RWPE2 (cell line): ENCODE measurements at regions not wholly inside any gene's neighbourhood (a gene's known extent, or its start where the extent isn't known, plus 50 kb on each side); places are given as distances from the start of the nearest gene placed in this dataset.

Experiments
- ATAC-seq: fragments of 200-7000 bp; cut with Tn5 transposase; 3 replicates; pipeline ENCODE4 v1.9.1; 2021; ENCODE audit warnings: low read depth
- DNase-seq: peaks from one replicate; pipeline ENCODE4 v3.0.0-alpha.2; 2020; ENCODE audit warnings: low spot score
- H3K27ac ChIP-seq: fragments of 450-650 bp; 2 replicates; pipeline ENCODE4 v1.5.1; 2017; ENCODE audit warnings: mild to moderate bottlenecking; ENCODE audit not compliant: poor library complexity, severe bottlenecking
- H3K27me3 ChIP-seq: fragments of 250-450 bp; sonication (Bioruptor Pico); 2 replicates; pipeline ENCODE4 v1.5.1; 2021; ENCODE audit warnings: mild to moderate bottlenecking, moderate library complexity; ENCODE audit not compliant: insufficient read depth, poor library complexity, severe bottlenecking
- H3K36me3 ChIP-seq: fragments of 250-450 bp; sonication (Bioruptor Pico); 2 replicates; pipeline ENCODE4 v1.5.1; 2020; ENCODE audit warnings: low read depth, mild to moderate bottlenecking, moderate library complexity
- H3K4me1 ChIP-seq: fragments of 250-450 bp; sonication (Bioruptor Pico); 2 replicates; pipeline ENCODE4 v1.5.1; 2021; ENCODE audit warnings: mild to moderate bottlenecking, moderate library complexity; ENCODE audit not compliant: insufficient read depth, poor library complexity, severe bottlenecking
- H3K4me3 ChIP-seq: fragments of 250-450 bp; sonication (Bioruptor Pico); 2 replicates; pipeline ENCODE4 v1.5.1; 2021; ENCODE audit warnings: mild to moderate bottlenecking, moderate library complexity; ENCODE audit not compliant: severe bottlenecking
- H3K9me3 ChIP-seq: fragments of 250-450 bp; sonication (Bioruptor Pico); 2 replicates; pipeline ENCODE4 v1.5.1; 2021; ENCODE audit warnings: mild to moderate bottlenecking, moderate library complexity; ENCODE audit not compliant: severe bottlenecking
- CTCF ChIP-seq: fragments of 450-650 bp; IDR thresholded peaks from one replicate; pipeline ENCODE4 v1.5.1; 2017; ENCODE audit warnings: mild to moderate bottlenecking, moderate library complexity; ENCODE audit not compliant: poor library complexity, severe bottlenecking

DNA sequence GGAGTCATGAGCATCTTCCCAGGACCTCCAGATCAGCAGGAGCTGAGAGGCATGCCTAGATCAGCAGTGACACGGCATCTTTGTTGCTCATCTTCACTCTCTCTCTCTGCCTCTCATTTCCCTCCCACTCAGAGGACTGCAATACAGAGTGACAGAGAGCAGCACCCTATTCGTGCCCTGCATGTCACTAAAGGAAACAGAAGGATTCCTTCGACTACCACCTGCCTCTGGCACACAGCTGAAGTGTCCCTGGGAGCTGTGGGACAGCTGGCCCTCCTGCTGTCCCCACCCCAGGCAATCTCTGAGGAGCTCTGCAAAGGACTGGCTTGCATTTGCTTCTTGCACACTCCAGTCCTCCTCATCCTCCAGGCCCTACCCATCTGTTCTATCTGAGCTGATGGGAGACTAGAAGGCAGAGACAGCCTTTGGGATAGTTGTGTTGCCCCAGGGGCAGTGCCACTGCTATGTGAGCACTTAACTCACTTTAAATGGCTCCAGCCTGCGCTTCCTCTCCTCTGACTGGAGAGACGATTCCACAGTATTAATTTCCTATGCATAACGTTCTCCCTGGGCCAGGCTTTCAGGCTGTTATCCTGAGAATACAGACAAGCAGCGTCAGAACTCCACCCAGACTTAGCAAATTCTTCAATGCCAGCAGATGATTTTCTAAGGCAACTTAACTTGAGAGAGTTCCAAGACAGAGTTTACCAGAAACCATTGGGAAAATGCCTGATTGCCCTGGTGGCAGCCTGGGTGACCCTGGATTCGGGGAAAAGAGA, 167.6 kb upstream of the MAP1B start:
- H3K4me1 ChIP-seq = no peaks in the 10 kb centered on the region
- no peaks in the 10 kb centered on the region for H3K9me3 ChIP-seq
- no peaks in the 10 kb centered on the region for H3K27me3 ChIP-seq
- no peak; the same call in 2 of the 3 replicates for ATAC-seq
- no peak overlapping the region for H3K27ac ChIP-seq
- no peak for DNase-seq
- H3K36me3 ChIP-seq = no peaks in the 10 kb centered on the region
- H3K4me3 ChIP-seq = no peak overlapping the region
- no peak for TF ChIP-seq CTCF

DNA sequence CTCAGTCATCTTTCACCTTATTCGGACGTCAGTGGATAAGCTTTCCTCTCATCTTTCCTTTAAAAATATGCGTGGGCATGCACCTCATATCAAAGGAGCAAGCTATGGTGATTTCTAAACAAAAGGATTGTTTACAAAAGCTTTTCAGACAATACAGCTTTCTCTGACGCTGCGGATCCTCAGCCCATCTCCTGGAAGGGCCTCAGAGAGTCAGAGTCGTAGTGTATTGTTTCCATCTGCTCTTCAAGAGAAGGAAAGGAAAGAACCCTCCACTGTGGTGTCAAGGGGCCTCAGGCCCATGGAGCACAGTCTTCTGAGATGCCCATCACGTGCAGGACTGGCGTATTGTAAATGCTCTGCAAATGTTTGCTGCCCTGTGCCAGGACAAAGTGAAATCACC, 163.4 kb upstream of the MAP1B start:
- no peak for DNase-seq
- H3K9me3 ChIP-seq = no peaks in the 10 kb centered on the region
- ATAC-seq = no peak
- no peaks in the 10 kb centered on the region for H3K36me3 ChIP-seq
- H3K27ac ChIP-seq = no peak overlapping the region
- no peak for TF ChIP-seq CTCF
- no peak overlapping the region for H3K4me3 ChIP-seq
- no peaks in the 10 kb centered on the region for H3K27me3 ChIP-seq
- no peaks in the 10 kb centered on the region for H3K4me1 ChIP-seq

DNA sequence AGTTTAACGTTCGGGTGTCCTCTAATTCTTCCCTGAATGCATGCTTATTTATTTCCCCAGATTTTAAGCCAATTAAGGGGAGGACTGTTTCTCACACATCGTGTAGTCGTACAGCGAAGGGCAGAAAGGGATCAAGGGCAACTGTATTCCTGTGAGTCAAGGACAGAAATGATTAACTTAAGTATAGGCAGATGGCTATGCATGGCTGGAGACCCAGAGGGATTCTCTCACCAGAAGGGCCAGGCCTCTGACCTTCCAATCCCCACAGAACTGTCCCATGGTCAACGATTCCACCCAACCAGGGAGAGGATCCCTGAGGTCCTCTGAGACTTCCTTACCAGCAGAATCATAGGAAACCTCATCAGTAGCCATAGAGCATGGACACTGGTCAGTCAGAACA, 161.8 kb upstream of the MAP1B start:
- no peak overlapping the region for H3K4me3 ChIP-seq
- TF ChIP-seq CTCF = no peak
- no peaks in the 10 kb centered on the region for H3K36me3 ChIP-seq
- DNase-seq (no peak), ATAC-seq (no peak)
- H3K9me3 ChIP-seq = no peaks in the 10 kb centered on the region
- no peaks in the 10 kb centered on the region for H3K27me3 ChIP-seq
- no peaks in the 10 kb centered on the region for H3K4me1 ChIP-seq
- no peak overlapping the region for H3K27ac ChIP-seq

GRCh38 chr5:71946343-71947030, 160.8 kb upstream of the MAP1B start:
- Histone ChIP-seq H3K9me3 (no peaks in the 10 kb centered on the region), H3K4me3 (no peak overlapping the region), H3K36me3 (no peaks in the 10 kb centered on the region), H3K27me3 (no peaks in the 10 kb centered on the region), H3K4me1 (no peaks in the 10 kb centered on the region), H3K27ac (no peak overlapping the region)
- ATAC-seq (no peak), DNase-seq (no peak)
- no peak for TF ChIP-seq CTCF

DNA sequence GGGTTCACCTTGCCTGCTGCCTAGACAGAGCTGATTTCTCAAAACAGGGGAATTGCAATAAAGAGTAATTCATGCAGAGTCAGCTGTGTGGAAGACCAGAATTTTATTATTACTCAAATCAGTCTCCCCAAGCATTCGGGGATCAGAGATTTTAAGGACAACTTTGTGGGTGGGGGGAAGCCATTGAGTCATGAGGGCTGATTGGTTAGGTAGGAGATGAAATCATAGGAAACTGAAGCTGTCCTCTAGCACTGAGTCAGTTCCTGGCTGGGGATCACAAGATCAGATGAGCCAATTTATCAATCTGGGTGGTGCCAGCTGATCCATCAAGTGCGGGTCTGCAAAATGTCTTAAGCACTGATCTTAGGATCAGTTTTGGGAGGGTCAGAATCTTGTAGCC, 159.1 kb upstream of the MAP1B start:
- Histone ChIP-seq H3K36me3 (no peaks in the 10 kb centered on the region), H3K27me3 (no peaks in the 10 kb centered on the region), H3K27ac (no peak overlapping the region), H3K4me1 (no peaks in the 10 kb centered on the region), H3K4me3 (no peak overlapping the region), H3K9me3 (no peaks in the 10 kb centered on the region)
- no peak for TF ChIP-seq CTCF
- ATAC-seq (no peak), DNase-seq (no peak)
